GM23338 (cell line): ENCODE measurements at regions not wholly inside any gene's neighbourhood (a gene's known extent, or its start where the extent isn't known, plus 50 kb on each side); places are given as distances from the start of the nearest gene placed in this dataset.

Source experiments
- ATAC-seq: fragments of 200-7000 bp; cut with Tn5 transposase; 3 replicates; pipeline ENCODE4 v1.9.1; 2020
- DNase-seq: peaks from one replicate; pipeline ENCODE4 v3.0.0-alpha.2; 2015; ENCODE audit warnings: low spot score
- H2AFZ ChIP-seq: fragments of 200-600 bp; sonication (generic); 2 replicates; pipeline ENCODE4 v1.8.0; 2016; ENCODE audit warnings: antibody characterized with exemption, mild to moderate bottlenecking, moderate library complexity
- H3F3A ChIP-seq: fragments of 200-600 bp; sonication (generic); replicated peaks from 2 replicates; pipeline ENCODE4 v1.8.0; 2017; ENCODE audit warnings: antibody characterized with exemption, mixed run types, low read depth
- H3K27ac ChIP-seq: fragments of 200-600 bp; sonication (generic); 2 replicates; pipeline ENCODE4 v1.6.1; 2016; ENCODE audit warnings: low read depth
- H3K27me3 ChIP-seq: fragments of 200-600 bp; sonication (generic); 2 replicates; pipeline ENCODE4 v1.8.0; 2016; ENCODE audit warnings: mild to moderate bottlenecking, mixed run types, moderate library complexity; ENCODE audit not compliant: insufficient read depth
- H3K36me3 ChIP-seq: fragments of 200-600 bp; sonication (generic); 2 replicates; pipeline ENCODE4 v1.8.0; 2016; ENCODE audit warnings: mild to moderate bottlenecking; ENCODE audit not compliant: insufficient read depth
- H3K4me1 ChIP-seq: fragments of 200-600 bp; sonication (generic); 2 replicates; pipeline ENCODE4 v1.8.0; 2016; ENCODE audit warnings: mild to moderate bottlenecking, moderate library complexity; ENCODE audit not compliant: insufficient read depth
- H3K4me2 ChIP-seq: fragments of 200-600 bp; sonication (generic); 2 replicates; pipeline ENCODE4 v1.7.1; 2017; ENCODE audit warnings: mixed run types
- H3K4me3 ChIP-seq: fragments of 200-600 bp; sonication (generic); 2 replicates; pipeline ENCODE4 v1.6.1; 2016; ENCODE audit warnings: mixed run types
- H3K79me2 ChIP-seq: fragments of 200-600 bp; sonication (generic); replicated peaks from 2 replicates; pipeline ENCODE4 v1.8.0; 2017; ENCODE audit warnings: mild to moderate bottlenecking; ENCODE audit not compliant: insufficient read depth
- H3K9me2 ChIP-seq: fragments of 200-600 bp; sonication (generic); 2 replicates; pipeline ENCODE4 v1.8.0; 2017; ENCODE audit not compliant: insufficient read depth
- H4K20me1 ChIP-seq: fragments of 200-600 bp; sonication (generic); replicated peaks from 2 replicates; pipeline ENCODE4 v1.8.0; 2017; ENCODE audit warnings: mild to moderate bottlenecking; ENCODE audit not compliant: insufficient read depth
- H3K27ac Mint-ChIP-seq: 2 replicates; pipeline ENCODE4 v1.8.0; 2020; ENCODE audit warnings: inconsistent platforms, mild to moderate bottlenecking, moderate library complexity, mixed read lengths
- H3K27me3 Mint-ChIP-seq: 3 replicates; pipeline ENCODE4 v1.8.0; 2022; ENCODE audit warnings: low read depth, mild to moderate bottlenecking, moderate library complexity, mixed read lengths, inconsistent platforms; ENCODE audit not compliant: insufficient read depth, poor library complexity
- H3K36me3 Mint-ChIP-seq: 3 replicates; pipeline ENCODE4 v1.8.0; 2021; ENCODE audit warnings: low read depth, mild to moderate bottlenecking, inconsistent platforms, moderate library complexity, mixed read lengths
- H3K4me1 Mint-ChIP-seq: 3 replicates; pipeline ENCODE4 v1.8.0; 2020; ENCODE audit warnings: mild to moderate bottlenecking, inconsistent platforms, mixed read lengths
- H3K4me3 Mint-ChIP-seq: 3 replicates; pipeline ENCODE4 v1.8.0; 2021; ENCODE audit warnings: moderate library complexity, mild to moderate bottlenecking, inconsistent platforms, mixed read lengths
- H3K9me3 Mint-ChIP-seq: 3 replicates; pipeline ENCODE4 v1.8.0; 2020; ENCODE audit warnings: moderate library complexity, mild to moderate bottlenecking, inconsistent platforms, mixed read lengths
- CREB1 ChIP-seq: fragments of 250-450 bp; sonication (Bioruptor Pico); IDR thresholded peaks from 2 replicates; pipeline ENCODE4 v1.5.0; 2020; ENCODE audit warnings: low read depth, mild to moderate bottlenecking, moderate library complexity
- CTCF ChIP-seq, 2 experiments: fragments of 200-600 bp in 1 of 2; sonication (generic) in 1 of 2; conservative IDR thresholded peaks; 2 replicates each; pipeline versions ENCODE4 v1.5.1 to v1.6.1; 2016 to 2017; ENCODE audit warnings: antibody characterized with exemption in 2 of 2, low read depth in 2 of 2, mild to moderate bottlenecking in 2 of 2, moderate library complexity in 1 of 2
- EZH2phosphoT487 ChIP-seq: fragments of 200-600 bp; sonication (generic); IDR thresholded peaks from one replicate; pipeline ENCODE4 v1.8.1; 2018; ENCODE audit warnings: antibody characterized with exemption; ENCODE audit not compliant: unreplicated experiment
- JUNB ChIP-seq: IDR thresholded peaks from one replicate; pipeline ENCODE4 v1.6.1; 2016; ENCODE audit warnings: antibody characterized with exemption; ENCODE audit not compliant: unreplicated experiment
- REST ChIP-seq: IDR thresholded peaks from one replicate; pipeline ENCODE4 v1.6.1; 2018; ENCODE audit warnings: antibody characterized with exemption; ENCODE audit not compliant: unreplicated experiment
- STAT1 ChIP-seq: IDR thresholded peaks from one replicate; pipeline ENCODE4 v1.6.1; 2016; ENCODE audit warnings: antibody characterized with exemption; ENCODE audit not compliant: unreplicated experiment
- ZNF462 ChIP-seq: fragments of 250-450 bp; sonication (Bioruptor Pico); IDR thresholded peaks from 2 replicates; pipeline ENCODE4 v1.5.0; 2020; ENCODE audit warnings: mild to moderate bottlenecking, moderate library complexity

DNA sequence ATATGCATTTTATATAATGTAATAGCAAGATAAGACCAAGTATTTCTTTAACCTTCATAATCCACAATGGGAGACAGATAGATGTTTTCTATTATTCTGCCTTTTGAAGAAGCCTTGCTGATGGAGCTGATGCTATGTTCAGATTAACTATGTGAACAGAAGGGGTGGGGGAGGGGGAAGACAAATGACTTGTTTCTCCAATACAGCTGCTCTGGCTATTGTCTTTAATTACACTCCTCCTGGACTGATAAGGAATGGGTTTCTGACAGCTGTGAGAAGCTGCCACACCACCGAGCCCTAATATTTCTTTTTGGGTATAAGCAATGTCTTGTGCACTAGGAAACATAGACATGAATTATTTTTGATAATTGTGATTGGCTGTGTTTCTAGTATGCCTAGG is 62.0 kb downstream of the CAVIN4 start:
- TF ChIP-seq CREB1 (CRISPR knock-in tag) (no peak), STAT1 (no peak), REST (no peak), JUNB (no peak)
- no peak overlapping the region for H3K27ac ChIP-seq
- no peaks in the 10 kb centered on the region for H3K27me3 ChIP-seq
- no peaks in the 10 kb centered on the region for H3K79me2 ChIP-seq
- H3K36me3 ChIP-seq = no peaks in the 10 kb centered on the region
- H3K4me1 Mint-ChIP-seq = peaks cover 26% of the 10 kb centered on the region
- no peak for ATAC-seq
- peaks cover 18% of the 10 kb centered on the region for H3K9me3 Mint-ChIP-seq
- H3K4me1 ChIP-seq = peaks cover 28% of the 10 kb centered on the region
- H4K20me1 ChIP-seq = no peaks in the 10 kb centered on the region
- DNase-seq = no peak
- no peak overlapping the region for H3K4me3 Mint-ChIP-seq
- peak overlapping the region; percentile 53 for H3K4me2 ChIP-seq
- H3K9me2 ChIP-seq = no peaks in the 10 kb centered on the region
- no peak overlapping the region; the same call in 1 of the 2 replicates for H3K27ac Mint-ChIP-seq
- H2AFZ ChIP-seq = no peak overlapping the region
- no peak overlapping the region for H3K4me3 ChIP-seq
- peaks cover 2% of the 10 kb centered on the region for H3K27me3 Mint-ChIP-seq
- peaks cover 12% of the 10 kb centered on the region for H3K36me3 Mint-ChIP-seq
- H3F3A ChIP-seq = no peaks in the 10 kb centered on the region

- Mint-ChIP-seq H3K27me3 (peaks cover 2% of the 10 kb centered on the region), H3K4me3 (no peak overlapping the region), H3K36me3 (peaks cover 12% of the 10 kb centered on the region), H3K27ac (0 out of 2 replicates have a peak overlapping the region, but pooled peaks have one; percentile 16), H3K9me3 (peaks cover 21% of the 10 kb centered on the region), H3K4me1 (peaks cover 26% of the 10 kb centered on the region)
- H3K4me3 ChIP-seq = no peak overlapping the region
- no peaks in the 10 kb centered on the region for H3F3A ChIP-seq
- H2AFZ ChIP-seq = no peak overlapping the region
- no peaks in the 10 kb centered on the region for H3K9me2 ChIP-seq
- H3K27ac ChIP-seq = no peak overlapping the region
- no peaks in the 10 kb centered on the region for H3K36me3 ChIP-seq
- no peak for ATAC-seq
- no peaks in the 10 kb centered on the region for H3K79me2 ChIP-seq
- H3K4me2 ChIP-seq = no peak overlapping the region
- no peak for DNase-seq
- H4K20me1 ChIP-seq = no peaks in the 10 kb centered on the region
- H3K4me1 ChIP-seq = peaks cover 28% of the 10 kb centered on the region
- H3K27me3 ChIP-seq = no peaks in the 10 kb centered on the region
- no peak for TF ChIP-seq EZH2phosphoT487
- TF ChIP-seq ZNF462 (CRISPR knock-in tag) = no peak
- TF ChIP-seq CTCF (conservative IDR thresholded peaks at IDR 0.05; ENCODE audit: low read depth in 2 of 2) = no peak
- TF ChIP-seq STAT1 = no peak
Measured at GRCh38 chr9:100640447-100641050, 62.7 kb downstream of the CAVIN4 start.
